Naive thymus-derived CD8-positive, alpha-beta T cell (primary cell): ENCODE measurements at regions not wholly inside any gene's neighbourhood (a gene's known extent, or its start where the extent isn't known, plus 50 kb on each side); places are given as distances from the start of the nearest gene placed in this dataset.

Source experiments
- ATAC-seq, 2 donors: fragments of 150-1000 bp; cut with Tn5 transposase in 1 of 2; sonication (Bioruptor Pico), chemical (Tn5 transposase) in 1 of 2; 1 replicate in 1 of 2; 2 replicates in 1 of 2; pipeline ENCODE4 v1.10.0; 2021; ENCODE audit warnings: mild to moderate bottlenecking in 2 of 2, moderate library complexity in 2 of 2
- POLR2A ChIA-PET: fragments of 350-600 bp; sonication (Branson Sonifier 250); formaldehyde crosslinking; loops from one replicate; lab custom pipeline; 2021; ENCODE audit warnings: antibody characterized with exemption; lab: Charles Lee
- DNase-seq, 10 donors: peaks; one replicate each; pipeline versions ENCODE4 v3.0.0 to v3.0.0-alpha.2; 2020 to 2022
- H3K27ac Mint-ChIP-seq, 10 donors: one replicate each; pipeline ENCODE4 v1.8.0; 2020 to 2022; ENCODE audit warnings: mild to moderate bottlenecking in 10 of 10, mixed read lengths in 10 of 10, moderate library complexity in 4 of 10, inconsistent platforms in 1 of 10
- H3K27me3 Mint-ChIP-seq, 5 donors: one replicate each; pipeline ENCODE4 v1.8.0; 2021 to 2022; ENCODE audit warnings: mixed read lengths in 5 of 5
- H3K36me3 Mint-ChIP-seq, 3 donors: one replicate each; pipeline ENCODE4 v1.8.0; 2020 to 2022; ENCODE audit warnings: mixed read lengths in 3 of 3, mild to moderate bottlenecking in 2 of 3, inconsistent platforms in 1 of 3
- H3K4me1 Mint-ChIP-seq, 4 donors: one replicate each; pipeline ENCODE4 v1.8.0; 2021 to 2022; ENCODE audit warnings: mixed read lengths in 4 of 4
- H3K4me3 Mint-ChIP-seq, 10 donors: one replicate each; pipeline ENCODE4 v1.8.0; 2020 to 2022; ENCODE audit warnings: mild to moderate bottlenecking in 10 of 10, mixed read lengths in 10 of 10, moderate library complexity in 6 of 10, inconsistent platforms in 1 of 10
- H3K9me3 Mint-ChIP-seq, 9 donors: one replicate each; pipeline ENCODE4 v1.8.0; 2020 to 2022; ENCODE audit warnings: mixed read lengths in 9 of 9, mild to moderate bottlenecking in 3 of 9, inconsistent platforms in 1 of 9, moderate library complexity in 1 of 9

- H3K27ac Mint-ChIP-seq: no peak overlapping the region
- peaks cover 0 to 23% (median 0%) of the 10 kb centered on the region in 3 donors for H3K36me3 Mint-ChIP-seq
- no peaks in the 10 kb centered on the region for H3K4me1 Mint-ChIP-seq
- no peak for DNase-seq
- no peak overlapping the region for H3K4me3 Mint-ChIP-seq
- peaks cover 9 to 31% (median 16%) of the 10 kb centered on the region in 9 donors for H3K9me3 Mint-ChIP-seq
- peaks cover 0 to 13% (median 1%) of the 10 kb centered on the region in 5 donors for H3K27me3 Mint-ChIP-seq
- POLR2A ChIA-PET: no interaction called here
- no peak for ATAC-seq
These were observed 294.1 kb upstream of the LARGE1 start for GRCh38 chr22:34214372-34214771.

GRCh38 chr22:34225278-34225677 is 305.0 kb upstream of the LARGE1 start:
- no peaks in the 10 kb centered on the region for H3K36me3 Mint-ChIP-seq
- ATAC-seq (no peak), DNase-seq (no peak)
- peaks cover 0 to 11% (median 4%) of the 10 kb centered on the region in 5 donors for H3K27me3 Mint-ChIP-seq
- peaks cover 0 to 9% (median 0%) of the 10 kb centered on the region in 9 donors for H3K9me3 Mint-ChIP-seq
- no peak overlapping the region for H3K4me3 Mint-ChIP-seq
- no peak overlapping the region for H3K27ac Mint-ChIP-seq
- POLR2A ChIA-PET: no interaction called here
- H3K4me1 Mint-ChIP-seq: no peaks in the 10 kb centered on the region

- no peak for DNase-seq
- Mint-ChIP-seq H3K27ac (no peak overlapping the region), H3K4me1 (no peaks in the 10 kb centered on the region), H3K27me3 (peaks cover 0 to 5% (median 0%) of the 10 kb centered on the region in 5 donors), H3K36me3 (no peaks in the 10 kb centered on the region), H3K4me3 (no peak overlapping the region), H3K9me3 (peaks cover 0 to 24% (median 6%) of the 10 kb centered on the region in 9 donors)
- POLR2A ChIA-PET: no interaction called here
- no peak for ATAC-seq
These were observed 316.3 kb upstream of the LARGE1 start for GRCh38 chr22:34236527-34236926.

- Mint-ChIP-seq H3K9me3 (peaks cover 0 to 18% (median 5%) of the 10 kb centered on the region in 9 donors), H3K27ac (no peak overlapping the region), H3K27me3 (peaks cover 0 to 5% (median 0%) of the 10 kb centered on the region in 5 donors), H3K36me3 (no peaks in the 10 kb centered on the region), H3K4me3 (no peak overlapping the region), H3K4me1 (no peaks in the 10 kb centered on the region)
- DNase-seq (no peak), ATAC-seq (no peak)
- POLR2A ChIA-PET: no interaction called here
These were observed 319.1 kb upstream of the LARGE1 start for GRCh38 chr22:34239421-34239820.

- Mint-ChIP-seq H3K4me1 (no peaks in the 10 kb centered on the region), H3K36me3 (no peaks in the 10 kb centered on the region), H3K9me3 (peaks cover 0 to 13% (median 3%) of the 10 kb centered on the region in 9 donors), H3K27ac (no peak overlapping the region), H3K4me3 (no peak overlapping the region), H3K27me3 (peaks cover 0 to 2% (median 0%) of the 10 kb centered on the region in 5 donors)
- ATAC-seq: no peak
- POLR2A ChIA-PET: no interaction called here
- DNase-seq: no peak
These were observed 322.7 kb upstream of the LARGE1 start for GRCh38 chr22:34243023-34243422.

GRCh38 chr22:34255042-34255441 is 334.8 kb upstream of the LARGE1 start:
- Mint-ChIP-seq H3K4me3 (no peak overlapping the region), H3K27me3 (peaks cover 0 to 18% (median 0%) of the 10 kb centered on the region in 5 donors), H3K9me3 (peaks cover 0 to 55% (median 18%) of the 10 kb centered on the region in 9 donors), H3K27ac (no peak overlapping the region), H3K4me1 (no peaks in the 10 kb centered on the region), H3K36me3 (no peaks in the 10 kb centered on the region)
- DNase-seq (no peak), ATAC-seq (no peak)
- POLR2A ChIA-PET: no interaction called here

- no peak overlapping the region for H3K27ac Mint-ChIP-seq
- no peaks in the 10 kb centered on the region for H3K36me3 Mint-ChIP-seq
- no peaks in the 10 kb centered on the region for H3K4me1 Mint-ChIP-seq
- H3K9me3 Mint-ChIP-seq: peaks cover 0 to 10% (median 0%) of the 10 kb centered on the region in 9 donors
- DNase-seq (no peak), ATAC-seq (no peak)
- H3K4me3 Mint-ChIP-seq: no peak overlapping the region
- peaks cover 0 to 10% (median 2%) of the 10 kb centered on the region in 5 donors for H3K27me3 Mint-ChIP-seq
- POLR2A ChIA-PET: no interaction called here
These were observed 357.8 kb upstream of the LARGE1 start for GRCh38 chr22:34278121-34278520.

- peaks cover 0 to 23% (median 7%) of the 10 kb centered on the region in 5 donors for H3K27me3 Mint-ChIP-seq
- H3K9me3 Mint-ChIP-seq: peaks cover 0 to 4% (median 0%) of the 10 kb centered on the region in 9 donors
- ATAC-seq (no peak), DNase-seq (no peak)
- H3K27ac Mint-ChIP-seq: no peak overlapping the region
- POLR2A ChIA-PET: no interaction called here
- no peaks in the 10 kb centered on the region for H3K4me1 Mint-ChIP-seq
- no peaks in the 10 kb centered on the region for H3K36me3 Mint-ChIP-seq
- H3K4me3 Mint-ChIP-seq: no peak overlapping the region
These were observed 361.5 kb upstream of the LARGE1 start for GRCh38 chr22:34281738-34282137.

GRCh38 chr22:34283844-34284243 is 363.6 kb upstream of the LARGE1 start:
- Mint-ChIP-seq H3K27me3 (peaks cover 0 to 37% (median 9%) of the 10 kb centered on the region in 5 donors), H3K9me3 (peaks cover 0 to 9% (median 2%) of the 10 kb centered on the region in 9 donors), H3K27ac (no peak overlapping the region), H3K36me3 (peaks cover 0 to 7% (median 0%) of the 10 kb centered on the region in 3 donors), H3K4me3 (no peak overlapping the region), H3K4me1 (no peaks in the 10 kb centered on the region)
- POLR2A ChIA-PET: no interaction called here
- ATAC-seq: no peak
- no peak for DNase-seq

- Mint-ChIP-seq H3K4me3 (no peak overlapping the region), H3K27ac (no peak overlapping the region), H3K9me3 (peaks cover 0 to 9% (median 0%) of the 10 kb centered on the region in 9 donors), H3K27me3 (peaks cover 0 to 16% (median 3%) of the 10 kb centered on the region in 5 donors), H3K4me1 (no peaks in the 10 kb centered on the region), H3K36me3 (peaks cover 0 to 7% (median 0%) of the 10 kb centered on the region in 3 donors)
- DNase-seq (no peak), ATAC-seq (no peak)
- POLR2A ChIA-PET: no interaction called here
These were observed 373.0 kb upstream of the LARGE1 start for GRCh38 chr22:34293324-34293723.

- no peak overlapping the region for H3K4me3 Mint-ChIP-seq
- DNase-seq (no peak), ATAC-seq (no peak)
- no peaks in the 10 kb centered on the region for H3K4me1 Mint-ChIP-seq
- POLR2A ChIA-PET: no interaction called here
- no peaks in the 10 kb centered on the region for H3K36me3 Mint-ChIP-seq
- no peak overlapping the region for H3K27ac Mint-ChIP-seq
- H3K27me3 Mint-ChIP-seq: peaks cover 0 to 4% (median under 1%) of the 10 kb centered on the region in 5 donors
- peaks cover 0 to 2% (median 0%) of the 10 kb centered on the region in 9 donors for H3K9me3 Mint-ChIP-seq
These were observed 374.2 kb upstream of the LARGE1 start for GRCh38 chr22:34294476-34294875.

- POLR2A ChIA-PET: no interaction called here
- Mint-ChIP-seq H3K27me3 (no peaks in the 10 kb centered on the region), H3K4me1 (no peaks in the 10 kb centered on the region), H3K4me3 (no peak overlapping the region), H3K9me3 (peaks cover 0 to 2% (median 0%) of the 10 kb centered on the region in 9 donors), H3K36me3 (no peaks in the 10 kb centered on the region), H3K27ac (no peak overlapping the region)
- DNase-seq: no peak
- no peak for ATAC-seq
These were observed 374.7 kb upstream of the LARGE1 start for GRCh38 chr22:34294986-34295385.

GRCh38 chr22:34296461-34296860 is 376.2 kb upstream of the LARGE1 start:
- Mint-ChIP-seq H3K27me3 (peaks cover 0 to 7% (median 0%) of the 10 kb centered on the region in 5 donors), H3K4me3 (no peak overlapping the region), H3K36me3 (no peaks in the 10 kb centered on the region), H3K27ac (no peak overlapping the region), H3K9me3 (peaks cover 0 to 2% (median 0%) of the 10 kb centered on the region in 9 donors), H3K4me1 (no peaks in the 10 kb centered on the region)
- ATAC-seq (no peak), DNase-seq (no peak)
- POLR2A ChIA-PET: no interaction called here

GRCh38 chr22:34297536-34298120 is 377.4 kb upstream of the LARGE1 start:
- H3K4me3 Mint-ChIP-seq: no peak overlapping the region
- POLR2A ChIA-PET: no interaction called here
- ATAC-seq: no peak

More at GRCh38 chr22:34297536-34298120, 377.4 kb upstream of the LARGE1 start:
- no peak overlapping the region for H3K27ac Mint-ChIP-seq
- H3K27me3 Mint-ChIP-seq: peaks cover 0 to 7% (median 0%) of the 10 kb centered on the region in 5 donors
- no peaks in the 10 kb centered on the region for H3K36me3 Mint-ChIP-seq
- H3K9me3 Mint-ChIP-seq: peaks cover 0 to 2% (median 0%) of the 10 kb centered on the region in 9 donors
- DNase-seq: no peak
- H3K4me1 Mint-ChIP-seq: no peaks in the 10 kb centered on the region
